ENCODE measurements at regions not wholly inside any gene's neighbourhood (a gene's known extent, or its start where the extent isn't known, plus 50 kb on each side); places are given as distances from the start of the nearest gene placed in this dataset.

DNA sequence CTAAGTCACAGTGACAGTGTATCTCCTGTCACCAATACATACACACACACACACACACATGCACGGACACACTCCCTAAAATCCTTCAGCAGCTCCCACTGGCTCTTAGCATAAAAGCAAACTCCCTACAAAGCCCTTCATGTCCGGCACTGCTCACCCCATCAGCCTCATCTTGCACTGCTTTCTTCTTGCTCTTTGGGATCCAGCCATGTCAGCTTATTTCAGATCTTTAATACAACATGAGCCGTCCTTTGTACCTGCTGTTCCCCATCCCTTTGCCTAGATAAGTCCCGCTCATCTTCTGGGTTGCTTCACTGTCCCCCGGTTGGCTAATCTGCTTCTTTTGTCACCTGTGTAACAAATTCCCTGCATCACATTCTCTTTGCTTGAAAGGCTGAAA, 82.1 kb upstream of the VAV3 start:
- Histone ChIP-seq H3K4me2 (ENCODE audit: low read length) (no peak overlapping the region), H3K27me3 (ENCODE audit: insufficient read depth, low read length) (peaks cover 62% of the 10 kb centered on the region), H3K79me2 (ENCODE audit: insufficient read depth, low read length) (no peaks in the 10 kb centered on the region), H3K9ac (ENCODE audit: low read length) (no peak overlapping the region), H4K20me1 (ENCODE audit: insufficient read depth) (no peaks in the 10 kb centered on the region), H3K36me3 (ENCODE audit: control insufficient read depth in 1 of 2, insufficient read depth in 2 of 2, low read length in 2 of 2) (no peaks in the 10 kb centered on the region), H2AFZ (ENCODE audit: low read depth, low read length, poor library complexity, severe bottlenecking) (no peak overlapping the region), H3K4me1 (ENCODE audit: control insufficient read depth in 1 of 2, insufficient read depth in 2 of 2, low read length in 2 of 2) (no peaks in the 10 kb centered on the region), H3K9me3 (ENCODE audit: control insufficient read depth in 1 of 2, insufficient read depth in 1 of 2, low read depth in 1 of 2, low read length in 2 of 2) (no peaks in the 10 kb centered on the region), H3K4me3 (replicated peaks in 1 of 2; ENCODE audit: low read depth in 1 of 2, low read length in 2 of 2) (no peak overlapping the region), H3K9me2 (ENCODE audit: insufficient read depth) (no peaks in the 10 kb centered on the region), H3K27ac (ENCODE audit: low read depth, low read length) (no peak overlapping the region)
- no TSS peak for BruUV-seq (replicated peaks)
- ChIA-PET RAD21 (ENCODE audit: low non-redundant PET in 1 of 2, low total read pairs in 2 of 2, uncharacterized antibody in 2 of 2, unreplicated experiment in 2 of 2) (no interaction called here), POLR2A (no interaction called here), CTCF (no interaction called here)
- ATAC-seq: no peak
- no peak for DNase-seq (ENCODE audit: low read depth, low spot score)
- intact Hi-C loops (cut with micrococcal nuclease): no loop called here
- TF ChIP-seq EZH2 (IDR thresholded peaks at IDR 0.05): no peak

DNA sequence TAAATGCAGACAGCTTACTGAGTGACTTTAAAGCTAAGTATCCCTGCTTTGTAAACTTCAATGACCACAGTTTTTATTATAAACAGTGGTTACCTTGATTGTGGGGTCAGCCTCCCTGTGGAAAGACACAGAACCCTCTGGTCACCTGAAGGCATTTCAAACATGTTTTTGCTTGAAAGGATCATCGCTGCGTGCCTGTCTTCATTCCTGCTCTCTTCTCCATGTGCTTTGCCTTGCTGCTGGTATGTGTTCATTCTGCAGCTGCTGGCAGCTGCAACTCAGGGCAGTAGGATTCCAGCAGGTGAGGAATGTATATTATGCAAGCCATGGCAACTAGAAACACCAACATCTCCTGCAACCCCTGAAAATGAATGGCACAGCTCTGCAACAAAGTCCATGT, 81.0 kb upstream of the VAV3 start:
- Histone ChIP-seq H3K4me3 (replicated peaks in 1 of 2; ENCODE audit: low read depth in 1 of 2, low read length in 2 of 2) (no peak overlapping the region), H3K79me2 (ENCODE audit: insufficient read depth, low read length) (no peaks in the 10 kb centered on the region), H3K9ac (ENCODE audit: low read length) (no peak overlapping the region), H3K4me2 (ENCODE audit: low read length) (no peak overlapping the region), H3K9me2 (ENCODE audit: insufficient read depth) (no peaks in the 10 kb centered on the region), H3K9me3 (ENCODE audit: control insufficient read depth in 1 of 2, insufficient read depth in 1 of 2, low read depth in 1 of 2, low read length in 2 of 2) (no peaks in the 10 kb centered on the region), H3K4me1 (ENCODE audit: control insufficient read depth in 1 of 2, insufficient read depth in 2 of 2, low read length in 2 of 2) (no peaks in the 10 kb centered on the region), H3K27me3 (ENCODE audit: insufficient read depth, low read length) (peaks cover 65% of the 10 kb centered on the region), H4K20me1 (ENCODE audit: insufficient read depth) (no peaks in the 10 kb centered on the region), H3K27ac (ENCODE audit: low read depth, low read length) (no peak overlapping the region), H2AFZ (ENCODE audit: low read depth, low read length, poor library complexity, severe bottlenecking) (no peak overlapping the region), H3K36me3 (ENCODE audit: control insufficient read depth in 1 of 2, insufficient read depth in 2 of 2, low read length in 2 of 2) (no peaks in the 10 kb centered on the region)
- no peak for DNase-seq (ENCODE audit: low read depth, low spot score)
- POLR2A ChIA-PET: no interaction called here
- RAD21 ChIA-PET (ENCODE audit: low non-redundant PET in 1 of 2, low total read pairs in 2 of 2, uncharacterized antibody in 2 of 2, unreplicated experiment in 2 of 2): no interaction called here
- CTCF ChIA-PET: no interaction called here
- BruUV-seq (replicated peaks): no TSS peak
- intact Hi-C loops (cut with micrococcal nuclease): no loop called here
- ATAC-seq: no peak
- TF ChIP-seq ZNF274 (IDR thresholded peaks at IDR 0.05; ENCODE audit: low read depth, low read length): no peak
- TF ChIP-seq SRF (IDR thresholded peaks at IDR 0.05; ENCODE audit: low read depth): no peak
- no peak for TF ChIP-seq CEBPB (IDR thresholded peaks at IDR 0.05; ENCODE audit: low read depth)
- no peak for TF ChIP-seq SIN3A (IDR thresholded peaks at IDR 0.05; ENCODE audit: low read depth)
- TF ChIP-seq, protein P1, sequence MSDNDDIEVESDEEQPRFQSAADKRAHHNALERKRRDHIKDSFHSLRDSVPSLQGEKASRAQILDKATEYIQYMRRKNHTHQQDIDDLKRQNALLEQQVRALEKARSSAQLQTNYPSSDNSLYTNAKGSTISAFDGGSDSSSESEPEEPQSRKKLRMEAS (IDR thresholded peaks at IDR 0.05): no peak
- no peak for TF ChIP-seq POLR2AphosphoS5 (IDR thresholded peaks at IDR 0.05; ENCODE audit: low read depth, low read length)
- TF ChIP-seq, protein P2, sequence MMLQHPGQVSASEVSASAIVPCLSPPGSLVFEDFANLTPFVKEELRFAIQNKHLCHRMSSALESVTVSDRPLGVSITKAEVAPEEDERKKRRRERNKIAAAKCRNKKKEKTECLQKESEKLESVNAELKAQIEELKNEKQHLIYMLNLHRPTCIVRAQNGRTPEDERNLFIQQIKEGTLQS (IDR thresholded peaks at IDR 0.05): no peak
- no peak for TF ChIP-seq TCF7L2 (IDR thresholded peaks at IDR 0.05; ENCODE audit: borderline replicate concordance, extremely low read depth, insufficient read depth, insufficient read length)
- TF ChIP-seq, protein P3, sequence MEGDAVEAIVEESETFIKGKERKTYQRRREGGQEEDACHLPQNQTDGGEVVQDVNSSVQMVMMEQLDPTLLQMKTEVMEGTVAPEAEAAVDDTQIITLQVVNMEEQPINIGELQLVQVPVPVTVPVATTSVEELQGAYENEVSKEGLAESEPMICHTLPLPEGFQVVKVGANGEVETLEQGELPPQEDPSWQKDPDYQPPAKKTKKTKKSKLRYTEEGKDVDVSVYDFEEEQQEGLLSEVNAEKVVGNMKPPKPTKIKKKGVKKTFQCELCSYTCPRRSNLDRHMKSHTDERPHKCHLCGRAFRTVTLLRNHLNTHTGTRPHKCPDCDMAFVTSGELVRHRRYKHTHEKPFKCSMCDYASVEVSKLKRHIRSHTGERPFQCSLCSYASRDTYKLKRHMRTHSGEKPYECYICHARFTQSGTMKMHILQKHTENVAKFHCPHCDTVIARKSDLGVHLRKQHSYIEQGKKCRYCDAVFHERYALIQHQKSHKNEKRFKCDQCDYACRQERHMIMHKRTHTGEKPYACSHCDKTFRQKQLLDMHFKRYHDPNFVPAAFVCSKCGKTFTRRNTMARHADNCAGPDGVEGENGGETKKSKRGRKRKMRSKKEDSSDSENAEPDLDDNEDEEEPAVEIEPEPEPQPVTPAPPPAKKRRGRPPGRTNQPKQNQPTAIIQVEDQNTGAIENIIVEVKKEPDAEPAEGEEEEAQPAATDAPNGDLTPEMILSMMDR (IDR thresholded peaks at IDR 0.05 in 2 of 3, conservative IDR thresholded peaks at IDR 0.05 in 1 of 3; ENCODE audit: borderline replicate concordance in 1 of 3, insufficient read depth in 1 of 3, low read depth in 2 of 3, low read length in 2 of 3): no peak
- TF ChIP-seq POLR2A (IDR thresholded peaks at IDR 0.05; ENCODE audit: borderline replicate concordance, extremely low read depth, insufficient read depth, insufficient read length): no peak
- TF ChIP-seq, protein P4, sequence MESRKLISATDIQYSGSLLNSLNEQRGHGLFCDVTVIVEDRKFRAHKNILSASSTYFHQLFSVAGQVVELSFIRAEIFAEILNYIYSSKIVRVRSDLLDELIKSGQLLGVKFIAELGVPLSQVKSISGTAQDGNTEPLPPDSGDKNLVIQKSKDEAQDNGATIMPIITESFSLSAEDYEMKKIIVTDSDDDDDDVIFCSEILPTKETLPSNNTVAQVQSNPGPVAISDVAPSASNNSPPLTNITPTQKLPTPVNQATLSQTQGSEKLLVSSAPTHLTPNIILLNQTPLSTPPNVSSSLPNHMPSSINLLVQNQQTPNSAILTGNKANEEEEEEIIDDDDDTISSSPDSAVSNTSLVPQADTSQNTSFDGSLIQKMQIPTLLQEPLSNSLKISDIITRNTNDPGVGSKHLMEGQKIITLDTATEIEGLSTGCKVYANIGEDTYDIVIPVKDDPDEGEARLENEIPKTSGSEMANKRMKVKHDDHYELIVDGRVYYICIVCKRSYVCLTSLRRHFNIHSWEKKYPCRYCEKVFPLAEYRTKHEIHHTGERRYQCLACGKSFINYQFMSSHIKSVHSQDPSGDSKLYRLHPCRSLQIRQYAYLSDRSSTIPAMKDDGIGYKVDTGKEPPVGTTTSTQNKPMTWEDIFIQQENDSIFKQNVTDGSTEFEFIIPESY (IDR thresholded peaks at IDR 0.05; ENCODE audit: extremely low read depth, insufficient replicate concordance, low read length): no peak
- no peak for TF ChIP-seq CBX3 (IDR thresholded peaks at IDR 0.05; ENCODE audit: low read depth)
- TF ChIP-seq EZH2phosphoT487 (IDR thresholded peaks at IDR 0.05; ENCODE audit: borderline replicate concordance): no peak
- no peak for TF ChIP-seq SP1 (IDR thresholded peaks at IDR 0.05; ENCODE audit: low read depth)
- TF ChIP-seq RAD21 (IDR thresholded peaks at IDR 0.05; ENCODE audit: low read depth): no peak

Measured in HCT116 (cell line).